COLO668 (cell line): ENCODE measurements at regions not wholly inside any gene's neighbourhood (a gene's known extent, or its start where the extent isn't known, plus 50 kb on each side); places are given as distances from the start of the nearest gene placed in this dataset.

Experiments used
- DNase-seq: peaks from one replicate; lab custom pipeline; 2025; ENCODE audit not compliant: unreplicated experiment; lab: John Stamatoyannopoulos, UW

DNA sequence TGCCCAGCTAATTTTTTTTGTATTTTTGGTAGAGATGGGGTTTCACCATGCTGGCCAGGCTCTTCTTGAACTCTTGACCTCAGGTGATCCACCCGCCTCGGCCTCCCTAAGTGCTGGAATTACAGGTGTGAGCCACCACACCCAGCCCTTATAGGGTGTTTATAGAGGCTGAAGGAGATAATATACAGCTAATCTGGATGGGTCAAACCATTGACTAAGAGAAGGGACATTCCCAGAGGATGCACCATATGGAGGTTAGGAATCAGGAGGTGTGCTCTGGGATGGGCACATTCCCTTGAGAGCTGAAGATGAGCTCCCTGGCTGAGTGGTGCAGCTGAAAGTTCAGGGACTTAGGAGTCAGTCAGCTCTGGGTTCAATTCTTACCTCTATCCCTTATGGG, 68.3 kb upstream of the SHISA3 start:
- no peak for DNase-seq

DNA sequence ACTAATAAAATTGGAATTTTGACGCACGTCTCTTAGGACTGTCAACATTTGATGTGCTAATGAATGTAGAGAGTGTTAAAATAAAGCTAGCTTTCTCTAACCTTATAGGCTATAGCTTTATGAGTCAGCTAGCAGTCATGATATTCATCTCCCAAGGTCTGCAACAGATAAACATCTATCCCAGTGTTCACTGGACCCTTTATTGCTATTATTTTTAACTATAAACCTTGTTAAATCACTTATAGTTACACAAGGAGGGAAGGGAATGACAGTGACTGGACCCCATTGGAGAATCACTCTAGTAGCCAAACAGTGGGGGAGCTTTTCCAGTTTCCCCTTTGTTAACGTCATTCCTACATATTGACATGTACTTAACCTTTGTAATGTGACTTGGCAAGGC, 67.9 kb upstream of the SHISA3 start:
- no peak for DNase-seq

DNA sequence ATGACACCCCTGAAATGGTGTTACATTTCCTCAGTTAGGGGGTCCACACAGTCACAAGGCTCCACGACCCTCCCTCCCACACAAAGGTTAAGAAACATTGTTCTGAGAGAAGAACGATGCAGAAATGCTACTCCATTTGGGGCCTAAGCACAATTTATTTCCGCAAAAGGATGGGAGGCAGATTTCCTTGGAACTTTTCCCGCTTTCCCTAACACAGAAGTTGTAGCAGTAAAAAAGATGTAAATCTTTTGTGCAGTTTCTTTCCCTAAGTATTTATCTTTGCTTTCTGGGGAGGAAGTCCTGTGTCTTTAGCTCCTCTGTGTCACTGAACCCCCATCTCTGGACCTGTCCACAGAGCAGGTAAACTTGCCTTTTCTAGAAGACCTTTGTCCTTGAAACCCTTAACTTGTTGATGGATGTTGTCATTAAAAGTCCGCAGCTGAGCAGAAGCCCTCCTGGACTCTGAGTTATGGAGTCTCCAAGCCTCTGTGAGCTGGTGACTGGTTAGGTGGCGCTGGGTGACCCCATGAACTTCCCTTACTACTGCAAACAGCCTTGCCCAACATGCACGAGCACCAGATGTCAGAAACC, 67.2 kb upstream of the SHISA3 start:
- DNase-seq, result no peak

DNA sequence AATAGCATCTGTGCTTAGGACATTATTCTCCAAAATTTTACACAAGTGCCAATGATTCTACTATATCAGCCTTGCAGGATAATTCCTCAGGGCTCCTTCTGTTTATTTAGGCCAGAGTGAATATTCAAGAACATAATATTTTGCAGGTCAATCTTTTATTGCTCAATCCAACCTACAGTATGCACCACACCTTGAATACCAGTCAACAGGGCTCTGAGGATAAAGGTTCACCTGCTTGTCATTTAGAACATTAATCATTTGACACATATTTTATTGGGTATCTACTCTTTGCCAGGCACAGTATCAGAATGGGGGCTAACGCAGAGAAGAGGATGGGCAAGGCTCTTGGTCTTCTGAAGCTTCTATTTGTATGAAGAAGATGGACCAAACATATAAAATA, 66.2 kb upstream of the SHISA3 start:
- no peak for DNase-seq

DNA sequence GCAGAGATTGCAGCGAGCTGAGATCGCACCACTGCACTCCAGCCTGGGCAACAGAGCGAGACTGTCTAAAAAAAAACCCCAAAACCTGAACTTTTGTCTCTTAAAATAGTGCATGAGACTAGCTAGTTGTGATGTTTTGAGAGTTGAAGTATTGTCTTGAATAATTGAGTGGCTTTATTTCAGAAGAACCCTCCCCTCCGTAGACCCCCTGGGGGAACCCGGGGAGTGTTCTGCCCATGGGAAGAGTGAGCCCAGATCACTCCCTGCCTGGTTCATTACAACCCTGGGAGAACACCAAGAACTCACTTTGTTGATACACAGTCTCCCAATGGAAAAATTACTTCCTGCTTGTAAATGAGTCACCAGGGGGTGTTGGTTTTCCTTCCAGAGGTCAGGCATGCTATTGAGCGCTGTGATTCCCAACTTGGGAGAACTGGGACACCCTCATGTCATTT, 65.3 kb upstream of the SHISA3 start:
- no peak for DNase-seq

DNA sequence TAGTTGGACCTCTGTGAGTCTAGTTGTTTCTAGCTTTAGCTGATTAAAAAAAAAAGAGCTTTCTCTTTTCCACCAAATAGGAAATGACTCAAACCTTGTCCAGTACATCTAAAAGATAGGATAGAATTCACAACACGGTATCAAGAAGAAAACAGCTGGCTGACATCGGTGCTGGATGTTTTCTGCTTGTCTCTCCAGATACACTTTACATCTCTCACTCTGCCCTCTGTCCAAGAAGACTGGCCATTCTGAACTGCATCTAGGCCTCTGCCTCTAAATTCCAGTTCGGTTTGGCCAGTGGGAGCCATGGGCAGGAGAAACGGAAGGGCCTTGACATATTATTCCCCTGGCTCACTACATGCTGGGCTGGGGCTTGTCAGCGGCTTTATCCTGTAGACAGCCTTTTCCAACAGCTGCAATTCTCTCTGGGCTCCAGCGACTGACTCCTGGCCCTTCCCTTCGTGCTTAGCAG, 57.3 kb upstream of the SHISA3 start:
- DNase-seq, result no peak

DNA sequence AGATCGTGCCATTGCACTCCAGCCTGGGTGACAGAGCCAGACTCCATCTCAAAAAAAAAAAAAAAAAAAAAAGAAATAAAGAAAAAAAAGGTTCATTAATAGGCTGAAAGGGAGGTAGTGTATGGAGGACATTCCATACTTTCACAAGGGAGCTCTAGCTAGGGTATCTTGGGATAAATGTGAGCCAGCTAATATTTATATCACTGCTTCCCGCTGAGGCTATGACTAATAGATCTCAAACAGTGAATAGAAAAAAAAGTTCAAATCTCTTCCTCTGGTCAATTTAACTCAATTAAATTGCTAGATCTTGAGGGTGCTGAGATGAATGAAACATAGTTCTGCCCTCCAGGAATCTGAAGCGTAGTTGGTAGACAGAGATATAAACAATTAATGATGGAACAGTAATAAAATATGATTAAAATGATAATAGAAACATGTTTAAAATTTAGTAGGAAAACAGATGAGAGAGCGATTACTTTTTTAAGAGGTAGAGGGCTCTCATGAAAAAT, 55.7 kb upstream of the SHISA3 start:
- no peak for DNase-seq

DNA sequence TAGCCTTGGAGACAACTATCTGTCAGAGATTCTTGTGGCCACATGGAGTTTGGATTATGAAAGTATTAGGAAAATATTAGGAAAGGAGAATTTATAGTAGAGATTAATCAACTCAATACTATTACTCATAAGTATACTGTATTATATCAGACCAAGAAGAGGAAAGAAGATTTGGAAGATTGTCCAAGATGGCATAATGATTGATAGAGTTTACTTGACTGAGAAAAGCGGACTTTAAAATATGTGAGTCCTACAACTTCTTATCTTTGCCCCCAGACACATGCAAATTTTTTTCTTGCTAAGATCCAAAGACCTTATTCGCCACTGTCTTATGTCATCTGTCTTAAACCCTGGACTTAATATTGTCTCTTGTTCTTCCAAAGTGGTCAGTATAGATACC, 54.8 kb upstream of the SHISA3 start:
- no peak for DNase-seq

DNA sequence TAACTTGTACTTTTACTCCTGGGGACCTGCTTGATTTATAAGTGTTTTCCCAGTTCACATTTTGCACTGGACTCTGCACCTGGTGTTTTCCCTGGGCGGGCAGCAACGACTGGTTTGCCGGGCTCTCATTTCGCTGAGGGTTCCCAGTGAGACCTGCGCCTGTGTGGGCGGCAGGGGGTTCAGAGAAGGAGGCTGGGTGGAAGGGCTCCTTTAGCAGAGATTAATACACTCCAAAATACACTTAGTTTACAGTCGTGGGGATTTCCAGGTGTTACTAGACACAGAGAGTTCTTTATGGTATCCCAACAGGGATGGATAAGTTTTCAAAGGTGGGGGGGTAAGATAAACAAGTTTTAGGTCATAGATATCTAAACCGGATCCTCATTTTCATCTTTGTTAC, 53.0 kb upstream of the SHISA3 start:
- peak; percentile 16 for DNase-seq

DNA sequence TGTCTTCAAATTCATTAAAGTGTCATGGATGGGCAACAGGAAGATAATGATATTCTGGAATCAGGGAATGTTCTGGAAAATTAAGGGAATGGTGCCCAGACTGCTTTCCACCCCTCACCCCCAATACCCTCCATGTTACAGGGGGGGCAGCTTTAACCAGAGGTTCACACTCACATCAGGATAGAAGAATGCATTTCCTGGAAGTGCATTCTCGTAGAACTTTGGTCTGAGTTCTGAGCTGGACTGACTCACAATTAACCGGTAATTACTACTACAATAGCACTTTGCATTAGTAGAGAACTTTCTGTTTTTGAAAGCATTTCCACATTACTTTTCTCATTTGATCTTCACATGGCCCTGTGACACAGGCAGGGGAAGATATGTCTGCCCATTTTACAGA, 52.5 kb upstream of the SHISA3 start:
- DNase-seq, result no peak

DNA sequence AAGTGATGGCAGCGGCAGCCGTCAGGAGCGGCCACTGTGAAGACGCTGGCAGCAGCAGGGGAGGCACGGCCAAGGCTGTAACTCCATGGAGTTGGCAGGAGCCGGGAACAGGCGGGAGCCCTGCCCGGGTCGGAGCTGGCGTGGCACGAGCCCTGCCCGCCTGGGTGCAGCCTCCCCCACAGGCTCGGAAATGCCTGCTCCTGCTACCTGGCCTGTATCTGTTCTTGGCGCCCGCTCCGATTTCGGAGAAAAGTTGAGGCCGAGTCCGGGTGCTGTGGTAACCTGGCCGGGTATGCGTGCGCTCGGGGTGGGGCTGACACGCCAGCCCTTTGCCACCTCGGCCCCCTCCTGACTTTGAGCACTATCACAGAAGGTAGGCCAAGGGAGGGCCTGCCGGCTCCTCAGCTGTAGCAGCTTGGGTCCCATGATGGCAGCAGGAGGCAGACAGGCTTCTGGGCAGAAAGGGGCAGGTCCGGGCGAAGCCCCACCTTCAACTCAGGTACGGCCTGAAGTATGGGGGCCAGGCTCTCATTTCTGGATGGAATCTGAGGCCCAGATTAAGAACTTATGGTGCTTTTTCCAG, 51.2 kb upstream of the SHISA3 start:
- DNase-seq, result no peak

DNA sequence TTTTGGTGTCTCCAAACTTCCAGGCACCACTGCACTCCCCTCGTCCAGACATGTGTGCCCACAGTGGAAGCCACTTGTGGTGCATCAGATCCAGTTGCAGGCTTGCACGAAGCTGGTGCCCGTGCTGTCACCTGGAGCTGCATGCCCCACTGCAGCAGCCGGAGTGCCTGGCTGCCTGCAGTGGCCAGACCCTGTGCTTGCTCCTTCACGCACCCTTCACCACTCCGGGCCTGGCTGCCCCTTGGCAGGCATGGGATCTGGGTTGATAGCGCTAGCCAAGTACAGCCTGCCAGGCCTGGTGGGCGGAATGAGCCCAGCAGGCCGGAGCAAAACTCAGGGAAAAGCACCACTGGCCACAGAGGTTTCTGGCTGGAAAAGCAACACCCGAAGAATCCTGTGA, 50.2 kb upstream of the SHISA3 start:
- DNase-seq, result no peak
